ENCODE measurements at regions not wholly inside any gene's neighbourhood (a gene's known extent, or its start where the extent isn't known, plus 50 kb on each side); places are given as distances from the start of the nearest gene placed in this dataset.

GRCh38 chr3:18795078-18795477, 353.2 kb upstream of the KCNH8 start:
- TF ChIP-seq CTCF (IDR thresholded peaks at IDR 0.05): no peak
- no peak for TF ChIP-seq POLR2A (IDR thresholded peaks at IDR 0.05)
- TF ChIP-seq EP300 (IDR thresholded peaks at IDR 0.05): no peak

Measured in ovary (tissue), 3 donors.